ENCODE measurements at regions not wholly inside any gene's neighbourhood (a gene's known extent, or its start where the extent isn't known, plus 50 kb on each side); places are given as distances from the start of the nearest gene placed in this dataset.

DNA sequence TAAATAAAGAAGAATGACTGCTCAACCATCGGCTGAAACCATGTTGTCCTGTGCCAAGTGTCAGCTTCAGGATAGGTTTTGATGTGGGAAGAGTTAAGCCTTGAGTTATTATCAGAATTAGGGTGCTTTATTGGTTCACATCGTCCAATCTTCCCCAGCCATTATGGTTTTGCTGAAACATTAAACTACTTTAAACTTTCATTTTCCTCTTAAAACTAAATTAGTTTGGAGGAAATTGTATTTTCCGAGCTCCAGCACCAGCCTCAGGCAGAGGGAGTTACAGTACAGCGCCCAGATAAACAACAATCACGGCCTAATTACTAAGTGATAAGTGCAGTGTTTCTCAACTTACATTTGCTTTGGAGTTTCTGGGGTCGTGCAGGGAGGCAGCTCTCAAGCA is 80.2 kb downstream of the TMEM114 start:
- ChIA-PET POLR2A (no interaction called here), CTCF (no interaction called here)
- Histone ChIP-seq H3K27me3 (ENCODE audit: control insufficient read depth, insufficient read depth, low read length) (no peaks in the 10 kb centered on the region), H3K36me3 (ENCODE audit: control insufficient read depth, insufficient read depth, low read length) (no peaks in the 10 kb centered on the region), H3K4me3 (ENCODE audit: low read depth, low read length) (no peak overlapping the region)
- TF ChIP-seq, protein P1, sequence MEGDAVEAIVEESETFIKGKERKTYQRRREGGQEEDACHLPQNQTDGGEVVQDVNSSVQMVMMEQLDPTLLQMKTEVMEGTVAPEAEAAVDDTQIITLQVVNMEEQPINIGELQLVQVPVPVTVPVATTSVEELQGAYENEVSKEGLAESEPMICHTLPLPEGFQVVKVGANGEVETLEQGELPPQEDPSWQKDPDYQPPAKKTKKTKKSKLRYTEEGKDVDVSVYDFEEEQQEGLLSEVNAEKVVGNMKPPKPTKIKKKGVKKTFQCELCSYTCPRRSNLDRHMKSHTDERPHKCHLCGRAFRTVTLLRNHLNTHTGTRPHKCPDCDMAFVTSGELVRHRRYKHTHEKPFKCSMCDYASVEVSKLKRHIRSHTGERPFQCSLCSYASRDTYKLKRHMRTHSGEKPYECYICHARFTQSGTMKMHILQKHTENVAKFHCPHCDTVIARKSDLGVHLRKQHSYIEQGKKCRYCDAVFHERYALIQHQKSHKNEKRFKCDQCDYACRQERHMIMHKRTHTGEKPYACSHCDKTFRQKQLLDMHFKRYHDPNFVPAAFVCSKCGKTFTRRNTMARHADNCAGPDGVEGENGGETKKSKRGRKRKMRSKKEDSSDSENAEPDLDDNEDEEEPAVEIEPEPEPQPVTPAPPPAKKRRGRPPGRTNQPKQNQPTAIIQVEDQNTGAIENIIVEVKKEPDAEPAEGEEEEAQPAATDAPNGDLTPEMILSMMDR (IDR thresholded peaks at IDR 0.05; ENCODE audit: insufficient read depth, low read depth, low read length) = no peak
- no peak for DNase-seq (ENCODE audit: low read depth)

DNA sequence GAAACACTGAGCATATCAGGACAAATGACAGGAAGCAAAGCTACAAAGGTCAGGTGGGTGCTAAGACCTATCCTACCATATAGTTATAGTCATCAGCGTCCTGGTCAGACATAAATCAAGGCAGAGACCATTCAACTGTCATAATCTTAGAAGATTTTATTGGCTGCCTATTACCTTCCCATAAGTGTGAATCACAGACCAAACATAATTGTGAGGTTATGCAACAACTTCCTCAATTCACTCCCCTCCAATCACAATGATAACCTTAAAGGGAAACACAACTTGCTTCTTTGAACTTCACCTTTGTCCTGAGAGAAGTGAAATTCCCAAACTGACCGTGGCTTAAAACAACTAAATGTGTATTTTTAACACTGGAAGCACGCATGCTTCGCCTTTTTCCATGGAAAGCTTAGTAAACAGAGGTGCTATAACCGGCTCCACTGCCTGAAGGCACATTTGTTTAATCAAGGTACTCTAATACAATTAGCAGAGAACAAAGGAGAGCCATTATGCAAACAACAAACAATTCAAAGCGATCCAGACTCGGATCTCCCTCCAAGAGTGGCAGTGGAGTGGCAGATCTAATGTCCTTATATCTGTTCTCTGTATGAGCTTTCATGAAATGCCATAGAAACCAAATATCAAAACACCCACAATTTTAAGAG is 84.9 kb downstream of the TMEM114 start:
- H3K36me3 ChIP-seq (ENCODE audit: control insufficient read depth, insufficient read depth, low read length) = no peaks in the 10 kb centered on the region
- H3K4me3 ChIP-seq (ENCODE audit: low read depth, low read length) = no peak overlapping the region
- TF ChIP-seq, protein P1 (IDR thresholded peaks at IDR 0.05; ENCODE audit: insufficient read depth, low read depth, low read length) = no peak
- H3K27me3 ChIP-seq (ENCODE audit: control insufficient read depth, insufficient read depth, low read length) = no peaks in the 10 kb centered on the region
- DNase-seq (ENCODE audit: low read depth) = no peak
- ChIA-PET CTCF (no interaction called here), POLR2A (no interaction called here)

DNA sequence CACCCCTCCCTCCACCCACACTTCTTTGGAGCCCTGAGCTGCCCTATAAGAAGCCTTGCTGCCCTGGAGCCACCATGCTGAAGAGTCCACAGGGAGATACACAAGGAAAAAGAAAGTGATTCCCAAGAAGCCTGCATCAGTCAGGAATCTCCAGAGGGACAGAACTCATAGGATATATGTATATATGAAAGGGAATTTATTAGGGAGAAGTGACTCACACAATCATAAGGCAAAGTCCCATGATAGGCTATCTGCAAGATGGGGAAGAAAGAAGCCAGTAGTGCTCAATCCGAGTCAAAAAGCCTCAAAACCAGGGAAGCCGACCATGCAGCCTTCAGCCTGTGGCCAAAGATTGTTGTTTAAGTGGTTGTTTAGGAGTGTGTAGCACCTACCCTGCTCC is 87.9 kb downstream of the TMEM114 start:
- POLR2A ChIA-PET = no interaction called here

DNA sequence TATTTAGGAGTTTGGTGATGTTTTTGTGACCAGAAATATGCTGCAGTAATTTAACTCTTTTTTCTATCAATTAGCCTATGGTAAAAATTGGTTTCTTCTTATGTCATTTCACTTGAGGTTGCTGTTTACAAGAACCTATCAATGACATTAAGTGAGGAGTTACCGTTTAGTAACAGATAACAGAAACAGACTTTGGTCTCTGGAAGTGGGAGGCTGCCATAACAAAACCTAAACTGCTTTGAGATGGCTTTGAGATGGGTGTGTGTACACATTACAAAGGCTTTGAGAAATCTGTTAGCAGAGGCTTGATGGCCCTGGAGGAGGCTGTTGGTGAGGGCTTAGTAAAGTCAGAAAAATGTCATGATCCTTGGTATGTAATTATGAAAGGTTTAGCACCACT is 90.0 kb downstream of the TMEM114 start:
- Histone ChIP-seq H3K4me3 (ENCODE audit: low read depth, low read length) (no peak overlapping the region), H3K36me3 (ENCODE audit: control insufficient read depth, insufficient read depth, low read length) (no peaks in the 10 kb centered on the region), H3K27me3 (ENCODE audit: control insufficient read depth, insufficient read depth, low read length) (no peaks in the 10 kb centered on the region)
- DNase-seq (ENCODE audit: low read depth) = no peak
- ChIA-PET POLR2A (no interaction called here), CTCF (no interaction called here)
- TF ChIP-seq, protein P1 (IDR thresholded peaks at IDR 0.05; ENCODE audit: insufficient read depth, low read depth, low read length) = no peak

More for the DNA sequence above, 87.9 kb downstream of the TMEM114 start:
- TF ChIP-seq, protein P1 (IDR thresholded peaks at IDR 0.05; ENCODE audit: insufficient read depth, low read depth, low read length) = no peak
- Histone ChIP-seq H3K27me3 (ENCODE audit: control insufficient read depth, insufficient read depth, low read length) (no peaks in the 10 kb centered on the region), H3K36me3 (ENCODE audit: control insufficient read depth, insufficient read depth, low read length) (no peaks in the 10 kb centered on the region), H3K4me3 (ENCODE audit: low read depth, low read length) (no peak overlapping the region)
- CTCF ChIA-PET = interaction anchor here (1.5 kb wide), 1 partner anchor 13 kb away, joined by 3 read pairs; no protein-coding TSS in a partner anchor
- no peak for DNase-seq (ENCODE audit: low read depth)

DNA sequence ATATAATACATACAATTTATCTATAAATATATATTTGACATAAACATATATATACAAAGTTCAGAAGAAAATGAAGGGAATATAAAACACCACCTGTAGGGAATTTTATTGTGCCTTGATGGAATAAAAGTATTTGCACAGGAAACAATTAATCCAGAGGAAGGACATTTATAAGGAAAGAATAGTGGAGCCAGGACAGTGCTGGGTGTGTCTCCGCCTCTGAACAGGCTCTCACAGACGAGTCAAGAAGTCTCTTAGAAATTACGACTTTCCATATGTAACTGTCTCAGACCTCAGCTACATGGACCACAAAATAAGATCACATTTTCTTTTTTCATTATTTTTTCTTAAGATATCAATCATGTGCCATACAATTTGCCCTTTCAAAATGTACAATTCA is 93.9 kb downstream of the TMEM114 start:
- no peak overlapping the region for H3K4me3 ChIP-seq (ENCODE audit: low read depth, low read length)
- TF ChIP-seq, protein P1 (IDR thresholded peaks at IDR 0.05; ENCODE audit: insufficient read depth, low read depth, low read length) = no peak
- ChIA-PET POLR2A (no interaction called here), CTCF (no interaction called here)
- no peaks in the 10 kb centered on the region for H3K36me3 ChIP-seq (ENCODE audit: control insufficient read depth, insufficient read depth, low read length)
- no peak for DNase-seq (ENCODE audit: low read depth)
- H3K27me3 ChIP-seq (ENCODE audit: control insufficient read depth, insufficient read depth, low read length) = no peaks in the 10 kb centered on the region
